WERI-Rb-1 (cell line): ENCODE measurements at regions not wholly inside any gene's neighbourhood (a gene's known extent, or its start where the extent isn't known, plus 50 kb on each side); places are given as distances from the start of the nearest gene placed in this dataset.

Experiments
- DNase-seq: peaks from one replicate; pipeline ENCODE4 v3.0.0-alpha.2; 2020
- H3K27ac ChIP-seq: fragments of 250-450 bp; sonication (Bioruptor Pico); 2 replicates; pipeline ENCODE4 v1.5.1; 2020; ENCODE audit warnings: mild to moderate bottlenecking, moderate library complexity
- H3K27me3 ChIP-seq: fragments of 250-450 bp; sonication (Bioruptor Pico); 2 replicates; pipeline ENCODE4 v1.5.1; 2021; ENCODE audit warnings: mild to moderate bottlenecking, low read depth, moderate library complexity; ENCODE audit not compliant: insufficient read depth, severe bottlenecking
- H3K36me3 ChIP-seq: fragments of 250-450 bp; sonication (Bioruptor Pico); 2 replicates; pipeline ENCODE4 v1.5.1; 2020; ENCODE audit warnings: mild to moderate bottlenecking, moderate library complexity
- H3K4me3 ChIP-seq: 2 replicates; pipeline ENCODE4 v1.5.1; 2011; ENCODE audit warnings: low read depth, mild to moderate bottlenecking, control low read depth, low read length
- H3K9me3 ChIP-seq: fragments of 250-450 bp; sonication (Bioruptor Pico); 2 replicates; pipeline ENCODE4 v1.5.1; 2021; ENCODE audit warnings: mild to moderate bottlenecking, moderate library complexity; ENCODE audit not compliant: severe bottlenecking
- CTCF ChIP-seq: IDR thresholded peaks from 2 replicates; pipeline ENCODE4 v1.5.1; 2011; ENCODE audit warnings: low read depth, mild to moderate bottlenecking, control low read depth, inconsistent platforms, low read length

GRCh38 chr11:97815667-97816066, 1205.1 kb upstream of the CNTN5 start:
- no peaks in the 10 kb centered on the region for H3K27me3 ChIP-seq
- H3K4me3 ChIP-seq = no peak overlapping the region
- no peaks in the 10 kb centered on the region for H3K36me3 ChIP-seq
- TF ChIP-seq CTCF = no peak
- no peaks in the 10 kb centered on the region for H3K9me3 ChIP-seq
- no peak for DNase-seq
- no peak overlapping the region for H3K27ac ChIP-seq

GRCh38 chr11:97832451-97832850, 1188.3 kb upstream of the CNTN5 start:
- no peaks in the 10 kb centered on the region for H3K36me3 ChIP-seq
- DNase-seq = no peak
- no peak for TF ChIP-seq CTCF
- no peaks in the 10 kb centered on the region for H3K9me3 ChIP-seq
- no peak overlapping the region for H3K4me3 ChIP-seq
- H3K27me3 ChIP-seq = no peaks in the 10 kb centered on the region
- no peak overlapping the region for H3K27ac ChIP-seq

- TF ChIP-seq CTCF = no peak
- Histone ChIP-seq H3K27me3 (no peaks in the 10 kb centered on the region), H3K4me3 (no peak overlapping the region), H3K27ac (no peak overlapping the region), H3K36me3 (no peaks in the 10 kb centered on the region), H3K9me3 (no peaks in the 10 kb centered on the region)
- DNase-seq = no peak
Measured at GRCh38 chr11:97833412-97833811, 1187.3 kb upstream of the CNTN5 start.

- DNase-seq = no peak
- Histone ChIP-seq H3K4me3 (no peak overlapping the region), H3K36me3 (no peaks in the 10 kb centered on the region), H3K27ac (no peak overlapping the region), H3K27me3 (no peaks in the 10 kb centered on the region), H3K9me3 (no peaks in the 10 kb centered on the region)
- no peak for TF ChIP-seq CTCF
Measured at GRCh38 chr11:97844016-97844415, 1176.7 kb upstream of the CNTN5 start.

GRCh38 chr11:97847730-97848129, 1173.0 kb upstream of the CNTN5 start:
- no peak overlapping the region for H3K4me3 ChIP-seq
- H3K36me3 ChIP-seq = no peaks in the 10 kb centered on the region
- no peak for DNase-seq
- no peaks in the 10 kb centered on the region for H3K9me3 ChIP-seq
- TF ChIP-seq CTCF = no peak
- no peak overlapping the region for H3K27ac ChIP-seq
- H3K27me3 ChIP-seq = no peaks in the 10 kb centered on the region

- DNase-seq = no peak
- no peaks in the 10 kb centered on the region for H3K27me3 ChIP-seq
- H3K4me3 ChIP-seq = no peak overlapping the region
- no peaks in the 10 kb centered on the region for H3K9me3 ChIP-seq
- no peaks in the 10 kb centered on the region for H3K36me3 ChIP-seq
- no peak overlapping the region for H3K27ac ChIP-seq
- no peak for TF ChIP-seq CTCF
Measured at GRCh38 chr11:97850701-97851100, 1170.0 kb upstream of the CNTN5 start.
